NCI-H774 (cell line): ENCODE measurements at regions not wholly inside any gene's neighbourhood (a gene's known extent, or its start where the extent isn't known, plus 50 kb on each side); places are given as distances from the start of the nearest gene placed in this dataset.

Source experiments
- DNase-seq: peaks from one replicate; lab custom pipeline; 2025; lab: John Stamatoyannopoulos, UW

- DNase-seq = no peak
These were observed 103.8 kb upstream of the SMIM21 start for GRCh38 chr18:75531212-75531850.

GRCh38 chr18:75530566-75531211, 103.2 kb upstream of the SMIM21 start:
- DNase-seq = no peak

- no peak for DNase-seq
These were observed 102.6 kb upstream of the SMIM21 start for GRCh38 chr18:75530118-75530517.

- no peak for DNase-seq
These were observed 101.9 kb upstream of the SMIM21 start for GRCh38 chr18:75529394-75529793.

GRCh38 chr18:75527848-75528685, 100.6 kb upstream of the SMIM21 start:
- no peak for DNase-seq

GRCh38 chr18:75526038-75526437, 98.5 kb upstream of the SMIM21 start:
- DNase-seq = no peak

GRCh38 chr18:75525331-75525730, 97.8 kb upstream of the SMIM21 start:
- no peak for DNase-seq

GRCh38 chr18:75524841-75525240, 97.3 kb upstream of the SMIM21 start:
- no peak for DNase-seq

GRCh38 chr18:75524181-75524580, 96.7 kb upstream of the SMIM21 start:
- no peak for DNase-seq

- DNase-seq = no peak
These were observed 94.3 kb upstream of the SMIM21 start for GRCh38 chr18:75521816-75522215.

- no peak for DNase-seq
These were observed 90.5 kb upstream of the SMIM21 start for GRCh38 chr18:75518007-75518406.

DNA sequence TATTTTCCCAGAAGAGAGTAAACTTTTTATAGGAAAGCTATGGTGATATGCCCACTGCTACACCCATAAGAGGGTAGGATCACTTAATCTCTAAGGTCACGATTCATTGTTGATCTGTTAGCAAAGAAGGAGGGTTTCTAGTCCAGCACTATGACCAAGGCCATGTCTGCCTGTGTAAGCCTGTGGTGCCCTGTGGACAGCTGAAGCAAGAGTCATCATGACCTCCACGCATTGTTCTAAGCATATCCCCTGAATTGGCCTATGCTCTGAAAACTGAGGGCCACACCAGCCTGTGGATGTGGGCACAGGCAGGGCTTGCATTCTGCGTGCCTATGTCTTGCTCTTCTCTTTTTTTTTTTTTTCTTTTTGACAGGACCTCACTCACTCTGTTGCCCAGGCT, 89.8 kb upstream of the SMIM21 start:
- DNase-seq = no peak

DNA sequence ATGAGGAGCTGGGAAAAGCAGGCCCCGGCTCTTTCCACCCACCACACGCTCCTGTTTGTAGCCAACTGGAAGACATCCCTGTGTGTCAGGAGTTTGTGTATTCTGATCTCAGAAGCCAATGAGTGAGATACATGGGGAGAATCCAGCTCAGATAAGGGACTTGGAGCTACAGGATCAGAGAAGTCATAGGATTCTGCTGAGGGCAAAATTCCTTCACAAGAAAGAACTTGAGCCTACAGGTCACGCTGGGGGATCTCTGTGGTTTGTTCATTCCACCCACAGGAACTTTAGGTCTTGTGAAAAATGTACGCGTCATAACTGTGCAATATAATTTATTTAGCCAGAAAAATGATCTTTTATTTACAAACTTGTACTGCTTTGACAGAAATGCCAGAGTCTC, 80.1 kb upstream of the SMIM21 start:
- no peak for DNase-seq

DNA sequence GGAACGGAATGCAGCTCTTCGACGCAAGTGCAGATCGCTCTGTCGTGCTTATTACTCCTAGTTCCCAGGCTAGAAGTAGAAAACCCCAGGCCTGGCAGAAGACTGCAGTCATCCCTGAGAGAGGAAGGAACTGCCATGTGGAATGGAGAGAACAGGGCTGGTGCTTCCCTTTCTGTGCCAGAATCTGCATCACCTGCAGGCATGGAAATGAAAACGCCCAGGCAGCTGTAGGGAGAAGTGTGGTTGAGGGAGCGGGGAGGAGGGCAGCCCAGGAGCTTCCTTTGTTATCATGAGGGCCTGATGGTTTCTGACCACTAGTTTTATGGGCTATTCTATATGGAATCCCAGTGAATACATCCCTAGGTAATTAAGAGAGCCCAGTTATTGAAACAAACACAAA, 79.4 kb upstream of the SMIM21 start:
- DNase-seq = no peak

DNA sequence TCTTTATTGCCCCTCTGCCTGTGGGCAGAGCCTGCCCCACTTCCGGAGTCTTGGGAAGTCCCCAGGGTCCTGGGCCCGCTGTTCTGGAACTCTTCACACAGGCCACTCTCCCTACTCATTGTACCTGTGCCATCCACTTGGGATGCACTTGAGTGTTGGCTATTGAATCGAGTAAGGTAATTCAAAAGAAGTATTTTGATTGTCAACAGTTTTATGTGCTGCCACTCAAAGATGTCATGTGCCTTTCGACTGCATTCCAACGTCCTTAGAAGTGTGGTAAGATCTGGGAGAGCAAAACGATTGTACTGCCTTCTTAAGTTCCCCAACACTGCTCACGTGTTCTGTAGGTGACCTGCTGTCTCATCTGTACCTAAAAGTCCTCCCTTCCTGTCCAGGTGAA, 77.0 kb upstream of the SMIM21 start:
- DNase-seq = no peak

DNA sequence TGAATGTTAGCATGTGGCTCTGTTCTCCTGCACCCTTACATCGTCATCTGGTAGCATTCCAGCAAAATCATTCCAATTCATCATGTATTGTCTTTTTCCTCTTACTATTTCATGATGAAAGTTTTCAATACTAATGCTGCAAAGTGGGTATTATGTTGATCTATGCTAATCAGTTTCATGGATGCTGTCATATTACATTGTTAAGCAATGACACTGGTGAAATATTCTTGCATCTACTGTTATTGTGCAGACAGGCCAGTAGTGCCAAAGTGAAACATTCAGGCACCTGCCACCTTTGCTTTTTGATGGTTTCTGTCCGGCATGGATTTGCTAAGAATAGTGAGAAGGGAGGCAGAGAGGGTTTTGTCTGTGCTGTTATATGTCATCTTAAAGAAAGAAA, 76.1 kb upstream of the SMIM21 start:
- no peak for DNase-seq

GRCh38 chr18:75502286-75502685, 74.8 kb upstream of the SMIM21 start:
- DNase-seq = no peak

- no peak for DNase-seq
These were observed 73.0 kb upstream of the SMIM21 start for GRCh38 chr18:75500545-75500944.

- DNase-seq = no peak
These were observed 70.2 kb upstream of the SMIM21 start for GRCh38 chr18:75497576-75498235.

DNA sequence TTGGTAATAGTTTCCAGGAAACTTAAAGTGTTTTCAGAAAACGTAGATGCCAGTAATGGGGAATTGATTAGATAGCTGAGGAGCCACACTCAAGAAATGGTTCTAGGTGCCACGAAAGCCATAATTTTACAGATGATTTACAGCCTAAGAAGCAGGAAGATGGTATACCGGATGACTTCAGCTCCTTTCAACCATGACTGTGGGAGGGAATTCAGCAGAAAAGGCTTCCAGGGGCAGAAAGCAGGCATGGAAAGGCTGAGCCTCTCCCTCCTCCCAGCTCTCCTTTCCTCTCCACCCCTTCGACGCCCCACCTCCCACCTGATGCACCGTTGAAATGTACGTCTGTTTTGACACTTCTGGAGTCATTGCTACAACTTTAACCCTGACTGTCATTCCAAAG, 68.6 kb upstream of the SMIM21 start:
- no peak for DNase-seq

DNA sequence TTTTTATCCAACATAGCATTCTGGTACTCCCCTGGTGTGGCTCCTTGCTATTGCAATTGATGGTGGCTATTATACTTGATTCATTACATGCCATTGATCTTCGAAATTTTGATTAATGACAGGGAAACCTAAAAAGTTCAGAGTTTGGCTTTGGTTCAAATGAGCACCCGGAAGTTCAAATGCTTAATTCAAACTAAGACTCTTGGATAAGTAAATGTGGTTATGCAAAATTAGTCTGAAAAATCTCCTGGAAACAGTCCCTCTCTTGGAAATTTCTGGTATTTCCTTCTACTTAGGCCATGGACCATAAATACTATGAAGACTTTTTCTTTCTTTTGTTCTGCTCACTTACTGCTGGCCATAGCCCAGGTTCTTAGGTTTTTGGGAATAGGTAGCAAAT, 65.3 kb upstream of the SMIM21 start:
- no peak for DNase-seq

GRCh38 chr18:75491361-75491760, 63.9 kb upstream of the SMIM21 start:
- no peak for DNase-seq
